RWPE1 (cell line): ENCODE measurements at regions not wholly inside any gene's neighbourhood (a gene's known extent, or its start where the extent isn't known, plus 50 kb on each side); places are given as distances from the start of the nearest gene placed in this dataset.

Experiments
- CTCF ChIA-PET: fragments of 350-600 bp; sonication (Branson Sonifier 250); formaldehyde crosslinking; extraction: SDS; loops from one replicate; lab custom pipeline; 2021; lab: Yijun Ruan, JAX
- POLR2A ChIA-PET: fragments of 400-600 bp; formaldehyde crosslinking; extraction: SDS; loops from one replicate; lab custom pipeline; 2020; ENCODE audit warnings: antibody characterized with exemption; ENCODE audit not compliant: low non-redundant PET; lab: Yijun Ruan, JAX
- DNase-seq: peaks from one replicate; pipeline ENCODE4 v3.0.0; 2012; ENCODE audit warnings: low spot score
- H3K27ac ChIP-seq: fragments of 450-650 bp; 2 replicates; pipeline ENCODE4 v1.5.1; 2017
- TF ChIP-seq, protein P1 (sequence below): fragments of 450-650 bp; conservative IDR thresholded peaks from 2 replicates; pipeline ENCODE4 v1.5.1; 2017; ENCODE audit warnings: low read depth, mild to moderate bottlenecking

GRCh38 chr1:221138516-221138915 lies 259.3 kb downstream of the HLX start:
- POLR2A ChIA-PET = no interaction called here

GRCh38 chr1:221139991-221140390 lies 260.7 kb downstream of the HLX start:
- CTCF ChIA-PET = interaction anchor here (0.6 kb wide), 1 partner anchor 117 kb away, joined by 6 read pairs; no protein-coding TSS in a partner anchor
- TF ChIP-seq, protein P1, sequence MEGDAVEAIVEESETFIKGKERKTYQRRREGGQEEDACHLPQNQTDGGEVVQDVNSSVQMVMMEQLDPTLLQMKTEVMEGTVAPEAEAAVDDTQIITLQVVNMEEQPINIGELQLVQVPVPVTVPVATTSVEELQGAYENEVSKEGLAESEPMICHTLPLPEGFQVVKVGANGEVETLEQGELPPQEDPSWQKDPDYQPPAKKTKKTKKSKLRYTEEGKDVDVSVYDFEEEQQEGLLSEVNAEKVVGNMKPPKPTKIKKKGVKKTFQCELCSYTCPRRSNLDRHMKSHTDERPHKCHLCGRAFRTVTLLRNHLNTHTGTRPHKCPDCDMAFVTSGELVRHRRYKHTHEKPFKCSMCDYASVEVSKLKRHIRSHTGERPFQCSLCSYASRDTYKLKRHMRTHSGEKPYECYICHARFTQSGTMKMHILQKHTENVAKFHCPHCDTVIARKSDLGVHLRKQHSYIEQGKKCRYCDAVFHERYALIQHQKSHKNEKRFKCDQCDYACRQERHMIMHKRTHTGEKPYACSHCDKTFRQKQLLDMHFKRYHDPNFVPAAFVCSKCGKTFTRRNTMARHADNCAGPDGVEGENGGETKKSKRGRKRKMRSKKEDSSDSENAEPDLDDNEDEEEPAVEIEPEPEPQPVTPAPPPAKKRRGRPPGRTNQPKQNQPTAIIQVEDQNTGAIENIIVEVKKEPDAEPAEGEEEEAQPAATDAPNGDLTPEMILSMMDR = no peak
- POLR2A ChIA-PET = no interaction called here
- DNase-seq = no peak
- no peak overlapping the region for H3K27ac ChIP-seq

More at GRCh38 chr1:221138516-221138915, 259.3 kb downstream of the HLX start:
- DNase-seq = no peak
- no peak overlapping the region for H3K27ac ChIP-seq
- TF ChIP-seq, protein P1 = no peak
- CTCF ChIA-PET = no interaction called here

DNA sequence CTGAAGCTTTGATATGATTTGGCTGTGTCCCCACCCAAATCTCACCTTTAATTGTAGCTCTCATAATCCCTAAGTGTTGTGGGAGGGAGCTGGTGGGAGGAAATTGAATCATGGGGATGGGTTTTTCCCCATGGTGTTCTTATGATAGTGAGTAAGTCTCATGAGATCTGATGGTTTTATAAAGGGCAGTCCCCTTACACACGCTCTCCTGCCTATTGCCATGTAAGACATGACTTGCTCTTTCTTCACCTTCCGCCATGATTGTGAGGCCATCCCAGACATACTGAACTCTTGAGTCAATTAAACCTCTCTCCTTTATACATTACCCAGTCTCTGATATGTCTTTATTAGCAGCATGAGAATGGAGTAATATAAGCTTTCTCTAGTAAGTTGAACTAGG lies 261.9 kb downstream of the HLX start:
- DNase-seq = no peak
- CTCF ChIA-PET = no interaction called here
- TF ChIP-seq, protein P1 = no peak
- H3K27ac ChIP-seq = no peak overlapping the region
- POLR2A ChIA-PET = no interaction called here

DNA sequence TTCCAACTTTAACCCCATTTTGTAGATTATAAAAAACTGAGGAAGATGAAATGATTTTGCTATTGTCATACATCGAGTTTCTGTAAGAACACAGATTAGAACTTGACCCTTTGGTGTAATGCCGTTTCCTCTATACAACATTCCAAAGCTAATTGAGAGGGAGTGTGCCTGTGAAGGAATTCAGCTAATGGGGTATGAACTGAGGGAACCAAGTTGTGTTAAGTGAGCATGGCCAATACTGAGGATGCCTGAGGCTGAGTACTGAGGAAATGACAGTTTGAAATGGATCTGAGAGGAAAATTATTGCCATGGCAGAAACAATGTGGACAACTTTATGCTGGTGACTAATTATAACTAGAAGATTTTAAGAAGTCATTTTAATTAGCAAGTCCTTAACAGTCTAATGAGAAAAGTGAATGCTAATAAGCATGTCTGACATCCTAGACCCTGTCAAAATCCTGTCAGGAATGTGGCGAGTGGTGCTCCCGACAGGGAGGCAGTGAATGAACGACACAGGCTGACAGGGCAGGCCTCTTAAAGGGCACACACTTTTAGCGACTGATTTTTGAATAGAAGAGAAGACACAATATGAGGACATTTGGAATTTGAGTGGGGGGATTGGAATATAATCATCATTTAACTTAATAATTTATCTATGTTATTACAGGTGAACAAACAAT lies 262.5 kb downstream of the HLX start:
- TF ChIP-seq, protein P1 = no peak
- H3K27ac ChIP-seq = no peak overlapping the region
- no peak for DNase-seq
- ChIA-PET POLR2A (no interaction called here), CTCF (interaction anchor here (0.5 to 0.6 kb wide), 2 partner anchors 15 to 204 kb away, joined by 4 to 5 read pairs; no protein-coding TSS in a partner anchor)

GRCh38 chr1:221148660-221149059 lies 269.4 kb downstream of the HLX start:
- no peak for DNase-seq
- CTCF ChIA-PET = interaction anchor here (0.6 kb wide), 1 partner anchor 137 kb away, joined by 3 read pairs; no protein-coding TSS in a partner anchor
- POLR2A ChIA-PET = no interaction called here
- TF ChIP-seq, protein P1 = no peak
- no peak overlapping the region for H3K27ac ChIP-seq

DNA sequence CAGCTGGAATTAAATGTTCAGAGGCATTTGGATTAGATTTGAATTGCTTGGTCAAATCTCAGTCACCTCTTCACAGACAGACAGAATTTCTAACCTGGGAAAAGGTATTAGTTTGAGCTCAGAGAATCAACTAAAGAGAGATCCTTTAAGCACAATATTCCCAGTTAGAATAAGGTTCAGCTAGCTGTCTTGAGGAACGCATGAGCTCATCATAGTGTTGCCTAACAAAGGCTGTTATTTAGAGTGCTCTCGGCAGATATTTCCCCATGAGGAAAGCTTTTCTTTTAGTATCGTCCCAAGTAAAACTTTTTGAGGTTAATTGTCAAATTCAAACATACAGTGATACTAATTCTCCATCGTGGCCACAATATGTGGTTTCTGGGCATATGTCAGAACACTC lies 269.9 kb downstream of the HLX start:
- POLR2A ChIA-PET = no interaction called here
- CTCF ChIA-PET = no interaction called here
- no peak overlapping the region for H3K27ac ChIP-seq
- TF ChIP-seq, protein P1 = no peak
- no peak for DNase-seq
